ENCODE measurements at regions not wholly inside any gene's neighbourhood (a gene's known extent, or its start where the extent isn't known, plus 50 kb on each side); places are given as distances from the start of the nearest gene placed in this dataset.

- H3K36me3 ChIP-seq = no peaks in the 10 kb centered on the region
- H3K9me3 ChIP-seq (replicated peaks) = no peaks in the 10 kb centered on the region
- intact Hi-C loops (cut with micrococcal nuclease) = no loop called here
- TF ChIP-seq, protein P1, sequence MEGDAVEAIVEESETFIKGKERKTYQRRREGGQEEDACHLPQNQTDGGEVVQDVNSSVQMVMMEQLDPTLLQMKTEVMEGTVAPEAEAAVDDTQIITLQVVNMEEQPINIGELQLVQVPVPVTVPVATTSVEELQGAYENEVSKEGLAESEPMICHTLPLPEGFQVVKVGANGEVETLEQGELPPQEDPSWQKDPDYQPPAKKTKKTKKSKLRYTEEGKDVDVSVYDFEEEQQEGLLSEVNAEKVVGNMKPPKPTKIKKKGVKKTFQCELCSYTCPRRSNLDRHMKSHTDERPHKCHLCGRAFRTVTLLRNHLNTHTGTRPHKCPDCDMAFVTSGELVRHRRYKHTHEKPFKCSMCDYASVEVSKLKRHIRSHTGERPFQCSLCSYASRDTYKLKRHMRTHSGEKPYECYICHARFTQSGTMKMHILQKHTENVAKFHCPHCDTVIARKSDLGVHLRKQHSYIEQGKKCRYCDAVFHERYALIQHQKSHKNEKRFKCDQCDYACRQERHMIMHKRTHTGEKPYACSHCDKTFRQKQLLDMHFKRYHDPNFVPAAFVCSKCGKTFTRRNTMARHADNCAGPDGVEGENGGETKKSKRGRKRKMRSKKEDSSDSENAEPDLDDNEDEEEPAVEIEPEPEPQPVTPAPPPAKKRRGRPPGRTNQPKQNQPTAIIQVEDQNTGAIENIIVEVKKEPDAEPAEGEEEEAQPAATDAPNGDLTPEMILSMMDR (IDR thresholded peaks at IDR 0.05; ENCODE audit: borderline replicate concordance) = no peak
- H3K4me3 ChIP-seq = no peak overlapping the region
- H3K27ac ChIP-seq (replicated peaks) = no peak overlapping the region
- no peaks in the 10 kb centered on the region for H3K27me3 ChIP-seq (ENCODE audit: low read depth)
- no peaks in the 10 kb centered on the region for H3K4me1 ChIP-seq
- no peak for DNase-seq
These were observed 65.5 kb upstream of the FHL2 start for GRCh38 chr2:105464325-105464724.

- Histone ChIP-seq H3K9me3 (replicated peaks) (no peaks in the 10 kb centered on the region), H3K4me3 (no peak overlapping the region), H3K27ac (replicated peaks) (no peak overlapping the region), H3K4me1 (peaks cover 6% of the 10 kb centered on the region), H3K27me3 (ENCODE audit: low read depth) (no peaks in the 10 kb centered on the region), H3K36me3 (no peaks in the 10 kb centered on the region)
- no peak for DNase-seq
- intact Hi-C loops (cut with micrococcal nuclease) = no loop called here
- TF ChIP-seq, protein P1 (IDR thresholded peaks at IDR 0.05; ENCODE audit: borderline replicate concordance) = no peak
These were observed 61.3 kb upstream of the FHL2 start for GRCh38 chr2:105460048-105460732.

- no peak overlapping the region for H3K4me3 ChIP-seq
- intact Hi-C loops (cut with micrococcal nuclease) = no loop called here
- no peaks in the 10 kb centered on the region for H3K9me3 ChIP-seq (replicated peaks)
- no peak overlapping the region for H3K27ac ChIP-seq (replicated peaks)
- TF ChIP-seq, protein P1 (IDR thresholded peaks at IDR 0.05; ENCODE audit: borderline replicate concordance) = no peak
- peaks cover 11% of the 10 kb centered on the region for H3K4me1 ChIP-seq
- no peaks in the 10 kb centered on the region for H3K36me3 ChIP-seq
- DNase-seq = no peak
- no peaks in the 10 kb centered on the region for H3K27me3 ChIP-seq (ENCODE audit: low read depth)
These were observed 59.2 kb upstream of the FHL2 start for GRCh38 chr2:105458076-105458475.

- no peak for DNase-seq
- Histone ChIP-seq H3K4me1 (peaks cover 11% of the 10 kb centered on the region), H3K27me3 (ENCODE audit: low read depth) (no peaks in the 10 kb centered on the region), H3K36me3 (no peaks in the 10 kb centered on the region), H3K9me3 (replicated peaks) (no peaks in the 10 kb centered on the region), H3K27ac (replicated peaks) (no peak overlapping the region), H3K4me3 (no peak overlapping the region)
- intact Hi-C loops (cut with micrococcal nuclease) = no loop called here
- TF ChIP-seq, protein P1 (IDR thresholded peaks at IDR 0.05; ENCODE audit: borderline replicate concordance) = no peak
These were observed 56.7 kb upstream of the FHL2 start for GRCh38 chr2:105455488-105456003.

- DNase-seq = no peak
- Histone ChIP-seq H3K9me3 (replicated peaks) (no peaks in the 10 kb centered on the region), H3K27ac (replicated peaks) (no peak overlapping the region), H3K4me1 (peaks cover 11% of the 10 kb centered on the region), H3K27me3 (ENCODE audit: low read depth) (no peaks in the 10 kb centered on the region), H3K4me3 (no peak overlapping the region), H3K36me3 (no peaks in the 10 kb centered on the region)
- intact Hi-C loops (cut with micrococcal nuclease) = no loop called here
- TF ChIP-seq, protein P1 (IDR thresholded peaks at IDR 0.05; ENCODE audit: borderline replicate concordance) = peak; percentile 26
These were observed 56.1 kb upstream of the FHL2 start for GRCh38 chr2:105454801-105455485.
